ENCODE measurements at regions not wholly inside any gene's neighbourhood (a gene's known extent, or its start where the extent isn't known, plus 50 kb on each side); places are given as distances from the start of the nearest gene placed in this dataset.

DNA sequence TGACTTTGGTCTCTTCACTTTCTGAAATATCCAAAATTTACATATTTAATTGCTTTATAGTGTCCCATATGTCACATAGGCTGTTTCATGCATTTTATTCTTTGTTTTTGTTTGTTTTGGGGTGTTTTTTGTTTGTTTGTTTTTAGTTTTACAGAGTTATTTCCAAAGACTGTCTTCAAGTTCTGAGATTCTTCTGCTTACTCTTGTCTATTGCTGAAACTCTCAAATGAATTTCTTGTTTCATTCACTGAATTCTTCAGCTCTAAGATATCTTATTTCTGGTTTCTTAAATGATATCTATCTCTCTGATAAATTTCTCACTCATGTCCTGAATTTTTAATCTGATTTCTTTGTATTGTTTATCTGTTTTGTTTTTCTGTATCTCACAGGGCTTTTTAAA lies 412.0 kb upstream of the ATP2B1 start:
- no peak for DNase-seq (ENCODE audit: insufficient read length, low spot score)
- no peak for FAIRE-seq
- TF ChIP-seq, protein P1, sequence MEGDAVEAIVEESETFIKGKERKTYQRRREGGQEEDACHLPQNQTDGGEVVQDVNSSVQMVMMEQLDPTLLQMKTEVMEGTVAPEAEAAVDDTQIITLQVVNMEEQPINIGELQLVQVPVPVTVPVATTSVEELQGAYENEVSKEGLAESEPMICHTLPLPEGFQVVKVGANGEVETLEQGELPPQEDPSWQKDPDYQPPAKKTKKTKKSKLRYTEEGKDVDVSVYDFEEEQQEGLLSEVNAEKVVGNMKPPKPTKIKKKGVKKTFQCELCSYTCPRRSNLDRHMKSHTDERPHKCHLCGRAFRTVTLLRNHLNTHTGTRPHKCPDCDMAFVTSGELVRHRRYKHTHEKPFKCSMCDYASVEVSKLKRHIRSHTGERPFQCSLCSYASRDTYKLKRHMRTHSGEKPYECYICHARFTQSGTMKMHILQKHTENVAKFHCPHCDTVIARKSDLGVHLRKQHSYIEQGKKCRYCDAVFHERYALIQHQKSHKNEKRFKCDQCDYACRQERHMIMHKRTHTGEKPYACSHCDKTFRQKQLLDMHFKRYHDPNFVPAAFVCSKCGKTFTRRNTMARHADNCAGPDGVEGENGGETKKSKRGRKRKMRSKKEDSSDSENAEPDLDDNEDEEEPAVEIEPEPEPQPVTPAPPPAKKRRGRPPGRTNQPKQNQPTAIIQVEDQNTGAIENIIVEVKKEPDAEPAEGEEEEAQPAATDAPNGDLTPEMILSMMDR (IDR thresholded peaks at IDR 0.05; ENCODE audit: insufficient read depth, missing control alignments), result no peak

DNA sequence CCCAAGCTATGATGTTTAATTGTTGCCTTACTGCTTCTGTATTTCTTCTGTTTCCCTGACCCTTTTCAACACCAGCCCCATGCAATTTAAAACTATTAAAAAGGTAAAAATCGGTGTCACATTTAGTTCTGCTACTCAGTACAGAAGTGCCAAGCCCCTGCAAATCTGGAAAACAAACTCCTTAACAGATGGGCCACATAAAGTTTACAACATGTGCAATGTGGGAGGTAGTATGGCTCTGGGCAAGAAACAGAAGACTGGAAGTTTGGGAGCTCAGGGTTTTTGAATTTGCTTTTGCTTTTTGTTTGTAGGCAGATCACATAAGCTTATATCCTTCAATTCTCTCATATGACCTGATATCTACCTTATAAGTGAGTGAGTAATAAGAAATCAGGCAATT lies 404.0 kb upstream of the ATP2B1 start:
- TF ChIP-seq, protein P1 (IDR thresholded peaks at IDR 0.05; ENCODE audit: insufficient read depth, missing control alignments), result no peak
- FAIRE-seq (peak; percentile 85), DNase-seq (ENCODE audit: insufficient read length, low spot score) (no peak)

DNA sequence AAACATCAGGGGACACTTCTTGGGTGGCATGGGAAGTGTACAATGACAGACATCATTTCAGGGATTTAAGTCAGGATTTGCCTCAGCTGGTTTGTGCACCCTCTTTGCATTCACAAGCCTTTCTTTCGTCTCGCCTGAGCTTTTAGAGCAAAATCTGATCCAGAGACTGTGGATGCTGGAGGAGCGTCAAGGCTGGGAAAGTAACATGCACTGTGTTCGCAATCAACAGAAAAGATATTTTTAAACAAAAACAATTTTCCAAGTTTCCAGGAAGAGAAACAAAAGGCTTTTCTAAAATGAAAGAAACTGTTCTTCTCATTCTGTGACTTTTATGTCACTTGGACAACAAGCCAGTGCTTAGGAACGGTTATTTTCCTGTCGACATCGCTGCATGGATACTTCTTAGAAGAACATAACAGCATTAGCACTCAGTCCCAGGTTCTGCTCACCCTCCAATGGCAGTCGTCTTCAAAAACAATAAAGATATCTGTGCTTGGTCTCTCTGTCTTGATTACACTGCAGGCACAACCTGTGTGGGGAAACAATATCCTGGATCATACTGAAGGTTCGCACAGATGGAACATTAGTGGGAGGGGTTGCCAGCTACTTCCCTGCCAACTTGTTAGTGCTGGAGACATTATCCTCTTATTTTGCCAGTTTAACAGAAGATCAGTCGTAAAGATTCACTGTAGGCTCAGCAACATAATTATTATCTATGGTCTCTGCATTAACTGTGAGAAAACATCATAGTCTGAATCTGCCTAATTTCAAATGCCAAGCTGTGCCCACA lies 403.3 kb upstream of the ATP2B1 start:
- no peak for DNase-seq (ENCODE audit: insufficient read length, low spot score)
- TF ChIP-seq, protein P1 (IDR thresholded peaks at IDR 0.05; ENCODE audit: insufficient read depth, missing control alignments), result no peak
- FAIRE-seq, result peak; percentile 74

DNA sequence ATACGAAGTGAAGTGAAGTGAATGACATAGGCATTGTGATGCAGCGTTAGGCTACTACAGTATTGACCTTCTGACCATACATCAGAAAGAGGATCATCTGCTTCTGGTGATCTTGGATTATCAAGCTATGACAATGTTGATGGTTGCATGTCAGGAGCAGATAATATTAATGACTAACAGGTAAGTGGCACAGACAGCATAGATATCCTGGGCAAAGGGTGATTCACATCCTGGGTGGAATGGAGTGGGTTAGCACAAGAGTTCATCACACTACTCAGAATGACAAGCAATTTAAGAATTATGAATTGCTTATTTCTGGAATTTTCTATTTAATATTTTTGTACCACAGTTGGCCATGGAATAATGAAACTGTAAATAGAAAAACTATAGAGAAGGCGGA lies 397.9 kb upstream of the ATP2B1 start:
- TF ChIP-seq, protein P1 (IDR thresholded peaks at IDR 0.05; ENCODE audit: insufficient read depth, missing control alignments), result no peak
- no peak for DNase-seq (ENCODE audit: insufficient read length, low spot score)
- FAIRE-seq, result no peak

- FAIRE-seq, result peak; percentile 74
- DNase-seq (ENCODE audit: insufficient read length, low spot score), result no peak
- TF ChIP-seq, protein P1 (IDR thresholded peaks at IDR 0.05; ENCODE audit: insufficient read depth, missing control alignments), result peak; percentile 42
These were observed 394.5 kb upstream of the ATP2B1 start for GRCh38 chr12:90102957-90103652.

GRCh38 chr12:90100579-90100978 lies 391.9 kb upstream of the ATP2B1 start:
- FAIRE-seq (peak; percentile 51), DNase-seq (ENCODE audit: insufficient read length, low spot score) (no peak)
- TF ChIP-seq, protein P1 (IDR thresholded peaks at IDR 0.05; ENCODE audit: insufficient read depth, missing control alignments), result no peak

GRCh38 chr12:90099288-90099687 lies 390.6 kb upstream of the ATP2B1 start:
- no peak for DNase-seq (ENCODE audit: insufficient read length, low spot score)
- FAIRE-seq, result no peak
- TF ChIP-seq, protein P1 (IDR thresholded peaks at IDR 0.05; ENCODE audit: insufficient read depth, missing control alignments), result no peak

Data from D721Med (cell line).